AG04450 (cell line): ENCODE measurements at regions not wholly inside any gene's neighbourhood (a gene's known extent, or its start where the extent isn't known, plus 50 kb on each side); places are given as distances from the start of the nearest gene placed in this dataset.

ENCODE experiments used
- CTCF ChIA-PET: fragments of 300-600, 350-600 bp; formaldehyde crosslinking; extraction: SDS; loops from one replicate; lab custom pipeline; 2022; ENCODE audit warnings: antibody characterized with exemption, inconsistent platforms; lab: Charles Lee
- POLR2A ChIA-PET: fragments of 350-600 bp; formaldehyde crosslinking; extraction: SDS; loops from one replicate; lab custom pipeline; 2021; ENCODE audit warnings: antibody characterized with exemption, inconsistent platforms; lab: Yijun Ruan, JAX
- DNase-seq: peaks from one replicate; pipeline ENCODE4 v3.0.0-alpha.2; 2011; ENCODE audit warnings: low read depth, low spot score
- H3K27ac ChIP-seq: one replicate; pipeline ENCODE4 v1.5.1; 2012; ENCODE audit warnings: low read depth, low read length, control low read depth
- H3K27me3 ChIP-seq: one replicate; pipeline ENCODE4 v1.6.0; 2012; ENCODE audit warnings: low read length; ENCODE audit not compliant: control insufficient read depth, insufficient read depth
- H3K4me3 ChIP-seq: 2 replicates; pipeline ENCODE4 v1.5.1; 2011; ENCODE audit warnings: mild to moderate bottlenecking, low read depth, low read length, control low read depth
- H3K9me3 ChIP-seq: 2 replicates; pipeline ENCODE4 v1.5.1; 2012; ENCODE audit warnings: low read length; ENCODE audit not compliant: control insufficient read depth, insufficient read depth
- CTCF ChIP-seq: IDR thresholded peaks from 2 replicates; pipeline ENCODE4 v1.5.1; 2011; ENCODE audit warnings: low read depth, low read length, control low read depth, inconsistent platforms

GRCh38 chr10:106158241-106158640 lies 1006.3 kb downstream of the SORCS1 start:
- ChIA-PET POLR2A (no interaction called here), CTCF (no interaction called here)
- no peak for TF ChIP-seq CTCF

GRCh38 chr10:106147021-106147420 lies 1017.5 kb downstream of the SORCS1 start:
- TF ChIP-seq CTCF, result no peak
- no peak overlapping the region for H3K4me3 ChIP-seq
- POLR2A ChIA-PET, result no interaction called here
- no peaks in the 10 kb centered on the region for H3K9me3 ChIP-seq
- H3K27me3 ChIP-seq, result no peaks in the 10 kb centered on the region
- no peak for DNase-seq
- H3K27ac ChIP-seq, result no peak overlapping the region
- CTCF ChIA-PET, result no interaction called here

More at GRCh38 chr10:106158241-106158640, 1006.3 kb downstream of the SORCS1 start:
- no peaks in the 10 kb centered on the region for H3K27me3 ChIP-seq
- H3K9me3 ChIP-seq, result no peaks in the 10 kb centered on the region
- no peak overlapping the region for H3K4me3 ChIP-seq
- H3K27ac ChIP-seq, result no peak overlapping the region
- no peak for DNase-seq

- TF ChIP-seq CTCF, result no peak
- H3K9me3 ChIP-seq, result no peaks in the 10 kb centered on the region
- no peaks in the 10 kb centered on the region for H3K27me3 ChIP-seq
- CTCF ChIA-PET, result no interaction called here
- H3K4me3 ChIP-seq, result no peak overlapping the region
- no peak overlapping the region for H3K27ac ChIP-seq
- DNase-seq, result no peak
- POLR2A ChIA-PET, result no interaction called here
These were observed 1024.6 kb downstream of the SORCS1 start for GRCh38 chr10:106139915-106140314.

- H3K27me3 ChIP-seq, result no peaks in the 10 kb centered on the region
- ChIA-PET CTCF (no interaction called here), POLR2A (no interaction called here)
- DNase-seq, result no peak
- H3K4me3 ChIP-seq, result no peak overlapping the region
- H3K9me3 ChIP-seq, result no peaks in the 10 kb centered on the region
- no peak overlapping the region for H3K27ac ChIP-seq
- TF ChIP-seq CTCF, result no peak
These were observed 1028.3 kb downstream of the SORCS1 start for GRCh38 chr10:106136175-106136574.

- POLR2A ChIA-PET, result no interaction called here
- Histone ChIP-seq H3K27ac (no peak overlapping the region), H3K9me3 (no peaks in the 10 kb centered on the region), H3K4me3 (no peak overlapping the region), H3K27me3 (no peaks in the 10 kb centered on the region)
- CTCF ChIA-PET, result no interaction called here
- DNase-seq, result no peak
- no peak for TF ChIP-seq CTCF
These were observed 1030.0 kb downstream of the SORCS1 start for GRCh38 chr10:106134326-106135000.
